HUES48 (cell line): ENCODE measurements at regions not wholly inside any gene's neighbourhood (a gene's known extent, or its start where the extent isn't known, plus 50 kb on each side); places are given as distances from the start of the nearest gene placed in this dataset.
"Not testable (repeated sequence)": the region's sequence is repeated elsewhere in the genome, so short reads cannot be mapped to it uniquely, and the experiment has no call there.

Source experiments
- H3K27ac ChIP-seq: one replicate; pipeline ENCODE4 v1.7.0; 2013; ENCODE audit warnings: low read depth, low read length, inconsistent platforms
- H3K27me3 ChIP-seq: 2 replicates; pipeline ENCODE4 v1.6.1; 2013; ENCODE audit warnings: mild to moderate bottlenecking, low read length; ENCODE audit not compliant: control insufficient read depth, insufficient read depth
- H3K36me3 ChIP-seq: 2 replicates; pipeline ENCODE4 v1.6.1; 2013; ENCODE audit warnings: low read length; ENCODE audit not compliant: control insufficient read depth, insufficient read depth
- H3K4me1 ChIP-seq: 2 replicates; pipeline ENCODE4 v1.6.1; 2013; ENCODE audit warnings: mild to moderate bottlenecking, low read length; ENCODE audit not compliant: control insufficient read depth, insufficient read depth
- H3K4me3 ChIP-seq: 2 replicates; pipeline ENCODE4 v1.5.1; 2013; ENCODE audit warnings: mild to moderate bottlenecking, low read depth, low read length
- H3K9ac ChIP-seq: 2 replicates; pipeline ENCODE4 v1.6.1; 2013; ENCODE audit warnings: mild to moderate bottlenecking, low read depth, low read length, moderate library complexity
- H3K9me3 ChIP-seq: 2 replicates; pipeline ENCODE4 v1.6.1; 2013; ENCODE audit warnings: low read length; ENCODE audit not compliant: control insufficient read depth, insufficient read depth

DNA sequence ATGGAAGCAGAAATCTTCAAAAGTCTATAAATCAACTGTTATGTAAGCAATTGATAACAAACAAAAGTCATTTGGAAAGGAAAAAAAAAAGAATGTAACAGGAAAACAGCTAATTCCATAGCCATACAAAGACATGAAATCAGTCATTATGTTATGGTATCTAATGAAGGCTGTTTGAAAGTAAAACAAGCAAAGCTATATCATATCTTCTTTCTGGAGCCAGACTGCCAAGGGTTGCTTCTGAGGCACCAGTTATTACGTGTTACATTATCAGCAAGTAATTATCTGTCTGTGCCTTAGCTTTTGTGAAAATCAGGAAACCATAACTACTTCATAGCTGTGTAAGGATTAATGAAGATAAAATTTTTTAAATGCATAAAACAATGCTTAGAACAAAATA, 480.2 kb downstream of the FAT4 start:
- peaks cover 6% of the 10 kb centered on the region; the same call in 1 of the 2 replicates for H3K4me1 ChIP-seq
- H3K27ac ChIP-seq = no peak overlapping the region
- no peaks in the 10 kb centered on the region for H3K9me3 ChIP-seq
- no peaks in the 10 kb centered on the region for H3K36me3 ChIP-seq
- no peak overlapping the region for H3K9ac ChIP-seq
- no peak overlapping the region for H3K4me3 ChIP-seq
- H3K27me3 ChIP-seq = no peaks in the 10 kb centered on the region

DNA sequence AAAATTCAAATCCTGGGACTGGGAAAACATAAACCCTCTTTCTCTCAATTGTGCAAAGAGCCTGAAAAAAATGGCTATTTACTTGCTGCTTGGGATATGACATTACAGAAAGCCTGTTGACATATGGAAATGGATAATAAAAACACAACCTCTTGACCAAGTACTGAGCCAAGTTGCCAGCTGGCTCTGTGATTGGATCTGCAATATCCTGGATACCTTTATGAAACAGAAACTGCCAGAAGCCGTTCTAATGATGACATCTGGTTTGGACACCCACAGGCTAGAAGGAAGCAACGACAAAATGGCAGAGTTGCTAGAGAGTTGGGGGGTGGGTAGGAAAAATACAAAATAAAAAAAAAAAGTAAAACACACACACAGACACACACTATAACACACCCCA, 481.4 kb downstream of the FAT4 start:
- H3K9ac ChIP-seq = no peak overlapping the region
- H3K4me3 ChIP-seq = no peak overlapping the region
- H3K36me3 ChIP-seq = no peaks in the 10 kb centered on the region
- no peaks in the 10 kb centered on the region for H3K9me3 ChIP-seq
- H3K27me3 ChIP-seq = no peaks in the 10 kb centered on the region
- peaks cover 13% of the 10 kb centered on the region; the same call in 1 of the 2 replicates for H3K4me1 ChIP-seq
- H3K27ac ChIP-seq = no peak overlapping the region

DNA sequence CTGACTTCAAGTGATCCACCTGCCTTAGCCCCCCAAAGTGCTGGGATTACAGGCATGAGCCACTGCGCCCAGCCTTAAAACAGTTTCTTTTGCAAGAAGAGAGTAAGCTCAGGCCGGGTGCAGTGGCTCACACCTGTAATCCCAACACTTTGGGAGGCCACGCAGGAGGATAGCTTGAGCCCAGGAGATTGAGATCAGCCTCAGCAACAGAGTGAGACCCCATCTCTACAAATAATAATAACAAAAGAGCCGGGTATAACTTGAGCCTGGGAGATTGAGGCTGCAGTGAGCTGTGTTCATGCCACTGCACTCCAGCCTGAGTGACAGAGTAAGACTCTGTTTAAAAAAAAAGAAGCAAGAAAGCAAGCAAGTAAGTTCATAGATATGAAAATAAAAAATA, 482.9 kb downstream of the FAT4 start:
- H3K9me3 ChIP-seq, H3K4me3 ChIP-seq, H3K27me3 ChIP-seq, H3K36me3 ChIP-seq, H3K9ac ChIP-seq, H3K27ac ChIP-seq: not testable (repeated sequence)
- H3K4me1 ChIP-seq = peaks cover 13% of the 10 kb centered on the region; the same call in 1 of the 2 replicates

- Histone ChIP-seq H3K27ac (no peak overlapping the region), H3K4me1 (peaks cover 13% of the 10 kb centered on the region; the same call in 1 of the 2 replicates), H3K9ac (no peak overlapping the region), H3K36me3 (no peaks in the 10 kb centered on the region), H3K9me3 (no peaks in the 10 kb centered on the region), H3K27me3 (no peaks in the 10 kb centered on the region), H3K4me3 (no peak overlapping the region)
Observed at GRCh38 chr4:125801373-125801772, 486.6 kb downstream of the FAT4 start.

DNA sequence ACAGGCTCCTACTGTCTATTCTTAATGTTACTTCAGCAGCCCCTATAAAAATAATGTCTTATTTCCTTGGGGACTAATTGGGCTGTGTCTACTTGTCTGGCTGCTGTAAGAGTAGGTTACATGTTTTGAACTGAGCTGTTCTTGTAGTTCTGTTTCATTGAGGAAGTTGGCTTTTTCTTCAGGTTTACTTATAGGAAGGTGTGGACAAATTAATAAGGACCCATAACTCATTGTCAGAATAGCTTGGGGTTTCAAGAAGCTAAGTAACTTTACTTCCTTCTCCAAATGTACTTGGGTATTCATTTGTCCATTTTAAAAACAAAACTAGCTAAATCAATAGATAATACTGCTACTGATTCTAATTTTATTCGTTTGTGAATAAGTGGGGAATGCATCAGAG, 487.2 kb downstream of the FAT4 start:
- H3K9ac ChIP-seq = no peak overlapping the region
- no peaks in the 10 kb centered on the region for H3K36me3 ChIP-seq
- H3K4me3 ChIP-seq = no peak overlapping the region
- no peaks in the 10 kb centered on the region for H3K9me3 ChIP-seq
- no peak overlapping the region for H3K27ac ChIP-seq
- peaks cover 13% of the 10 kb centered on the region; the same call in 1 of the 2 replicates for H3K4me1 ChIP-seq
- H3K27me3 ChIP-seq = no peaks in the 10 kb centered on the region

DNA sequence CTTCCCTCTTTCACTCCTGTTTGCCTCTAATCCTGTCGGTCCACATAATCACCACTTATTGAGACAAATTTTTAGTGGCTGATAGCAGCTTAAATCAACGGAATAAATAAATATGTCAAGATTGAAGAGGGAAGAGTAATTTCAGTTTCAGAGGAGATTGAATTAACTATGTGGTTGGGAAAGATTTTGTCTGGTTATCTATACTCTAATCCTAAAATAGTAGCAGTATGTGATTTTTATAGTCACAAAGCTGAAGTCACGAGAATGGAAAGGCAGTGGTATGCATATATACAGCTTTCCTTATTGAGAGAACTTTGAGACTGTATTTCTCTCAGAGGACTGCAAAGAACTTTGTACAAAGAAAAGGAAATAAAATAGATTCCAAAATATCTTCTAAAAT, 493.3 kb downstream of the FAT4 start:
- Histone ChIP-seq H3K27me3 (no peaks in the 10 kb centered on the region), H3K27ac (no peak overlapping the region), H3K9me3 (no peaks in the 10 kb centered on the region), H3K36me3 (no peaks in the 10 kb centered on the region), H3K4me3 (no peak overlapping the region), H3K9ac (no peak overlapping the region), H3K4me1 (peaks cover 2% of the 10 kb centered on the region; the same call in 1 of the 2 replicates)

- no peaks in the 10 kb centered on the region for H3K36me3 ChIP-seq
- no peaks in the 10 kb centered on the region for H3K27me3 ChIP-seq
- no peak overlapping the region for H3K4me3 ChIP-seq
- H3K9me3 ChIP-seq = no peaks in the 10 kb centered on the region
- no peak overlapping the region; the same call in 1 of the 2 replicates for H3K9ac ChIP-seq
- no peak overlapping the region for H3K27ac ChIP-seq
- peaks cover 2% of the 10 kb centered on the region; the same call in 1 of the 2 replicates for H3K4me1 ChIP-seq
Observed at GRCh38 chr4:125808570-125808969, 493.8 kb downstream of the FAT4 start.

- Histone ChIP-seq H3K27me3 (no peaks in the 10 kb centered on the region), H3K36me3 (no peaks in the 10 kb centered on the region), H3K27ac (no peak overlapping the region), H3K4me1 (peaks cover 2% of the 10 kb centered on the region; the same call in 1 of the 2 replicates), H3K4me3 (no peak overlapping the region), H3K9ac (no peak overlapping the region), H3K9me3 (no peaks in the 10 kb centered on the region)
Observed at GRCh38 chr4:125811892-125812291, 497.1 kb downstream of the FAT4 start.

DNA sequence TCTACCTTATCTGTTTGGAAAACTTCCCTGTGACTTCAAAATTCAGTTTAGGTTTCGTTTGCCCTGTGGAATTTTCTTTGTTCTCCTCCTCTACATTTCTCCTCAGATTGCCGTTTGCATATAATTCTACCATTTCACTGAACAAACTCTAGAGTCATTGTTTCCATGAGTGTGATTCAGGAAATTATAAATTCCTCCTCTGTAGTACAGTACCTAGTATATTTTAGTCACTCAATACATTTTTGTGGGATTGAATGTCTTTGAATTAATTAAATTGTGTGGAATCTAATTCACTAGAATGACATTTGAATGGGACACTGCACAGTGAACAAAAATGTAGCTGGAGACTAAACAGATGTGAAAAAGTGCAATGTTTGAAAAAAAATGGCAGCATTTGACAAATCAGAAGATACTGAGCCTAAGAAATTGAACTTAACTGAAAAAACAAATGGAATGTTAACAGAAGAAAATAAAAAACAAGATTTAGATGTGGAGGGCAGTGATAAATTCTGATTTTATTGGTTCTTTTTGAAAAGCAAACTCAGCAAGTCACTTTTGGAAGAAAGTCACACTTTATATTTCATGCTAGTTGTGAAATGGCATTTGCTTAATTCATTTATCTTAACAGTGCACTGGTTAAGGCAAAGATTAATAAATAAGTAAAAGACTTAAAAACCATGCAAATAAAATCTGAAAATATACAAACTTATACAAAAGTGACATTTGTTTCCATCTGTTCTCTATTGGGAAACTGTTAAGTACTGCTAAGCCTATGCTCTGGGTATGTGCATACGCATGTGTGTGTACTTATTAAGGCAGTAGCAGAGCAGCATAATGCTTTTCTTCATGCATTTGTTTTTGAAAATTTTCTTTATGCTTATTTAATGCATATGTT, 512.3 kb downstream of the FAT4 start:
- Histone ChIP-seq H3K27me3 (no peaks in the 10 kb centered on the region), H3K4me3 (no peak overlapping the region), H3K4me1 (no peaks in the 10 kb centered on the region), H3K9ac (no peak overlapping the region), H3K9me3 (no peaks in the 10 kb centered on the region), H3K36me3 (no peaks in the 10 kb centered on the region), H3K27ac (no peak overlapping the region)

GRCh38 chr4:125827696-125828052, 512.9 kb downstream of the FAT4 start:
- Histone ChIP-seq H3K27ac (no peak overlapping the region), H3K4me3 (no peak overlapping the region), H3K27me3 (no peaks in the 10 kb centered on the region), H3K36me3 (no peaks in the 10 kb centered on the region), H3K9ac (no peak overlapping the region), H3K4me1 (no peaks in the 10 kb centered on the region), H3K9me3 (no peaks in the 10 kb centered on the region)

- Histone ChIP-seq H3K36me3 (no peaks in the 10 kb centered on the region), H3K9ac (no peak overlapping the region), H3K27ac (no peak overlapping the region), H3K4me3 (no peak overlapping the region), H3K9me3 (no peaks in the 10 kb centered on the region), H3K4me1 (no peaks in the 10 kb centered on the region), H3K27me3 (no peaks in the 10 kb centered on the region)
Observed at GRCh38 chr4:125828346-125828745, 513.6 kb downstream of the FAT4 start.
